Loucy (cell line): ENCODE measurements at regions not wholly inside any gene's neighbourhood (a gene's known extent, or its start where the extent isn't known, plus 50 kb on each side); places are given as distances from the start of the nearest gene placed in this dataset.

ENCODE experiments used
- EZH2phosphoT487 ChIP-seq: fragments of 200-600 bp; IDR thresholded peaks from 2 replicates; pipeline ENCODE4 v1.6.1; 2018; ENCODE audit warnings: antibody characterized with exemption, mild to moderate bottlenecking, moderate library complexity, borderline replicate concordance
- TF ChIP-seq, protein P1 (sequence below): fragments of 200-600 bp; sonication (generic); conservative IDR thresholded peaks from 2 replicates; pipeline ENCODE4 v1.5.1; 2014; ENCODE audit warnings: mild to moderate bottlenecking, antibody characterized with exemption, low read length

DNA sequence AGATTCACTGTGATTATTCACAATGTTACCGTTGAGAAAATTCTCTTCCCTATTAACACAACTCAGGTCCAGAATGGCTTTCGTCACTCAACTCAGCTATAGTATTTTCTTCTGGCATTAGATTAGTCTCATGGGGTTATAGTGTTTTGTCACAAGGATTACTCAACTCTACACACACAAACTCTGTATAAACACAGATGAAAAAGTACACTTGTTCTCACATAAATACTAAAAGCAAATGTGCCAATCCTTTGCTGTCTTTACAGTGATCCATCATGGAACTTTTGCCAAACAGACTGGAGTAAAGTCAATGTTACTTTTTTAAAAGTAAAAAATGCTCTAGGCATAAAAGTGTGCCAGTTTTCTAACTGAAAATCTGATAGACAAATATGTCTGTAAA is 267.6 kb downstream of the RBM43 start:
- TF ChIP-seq, protein P1, sequence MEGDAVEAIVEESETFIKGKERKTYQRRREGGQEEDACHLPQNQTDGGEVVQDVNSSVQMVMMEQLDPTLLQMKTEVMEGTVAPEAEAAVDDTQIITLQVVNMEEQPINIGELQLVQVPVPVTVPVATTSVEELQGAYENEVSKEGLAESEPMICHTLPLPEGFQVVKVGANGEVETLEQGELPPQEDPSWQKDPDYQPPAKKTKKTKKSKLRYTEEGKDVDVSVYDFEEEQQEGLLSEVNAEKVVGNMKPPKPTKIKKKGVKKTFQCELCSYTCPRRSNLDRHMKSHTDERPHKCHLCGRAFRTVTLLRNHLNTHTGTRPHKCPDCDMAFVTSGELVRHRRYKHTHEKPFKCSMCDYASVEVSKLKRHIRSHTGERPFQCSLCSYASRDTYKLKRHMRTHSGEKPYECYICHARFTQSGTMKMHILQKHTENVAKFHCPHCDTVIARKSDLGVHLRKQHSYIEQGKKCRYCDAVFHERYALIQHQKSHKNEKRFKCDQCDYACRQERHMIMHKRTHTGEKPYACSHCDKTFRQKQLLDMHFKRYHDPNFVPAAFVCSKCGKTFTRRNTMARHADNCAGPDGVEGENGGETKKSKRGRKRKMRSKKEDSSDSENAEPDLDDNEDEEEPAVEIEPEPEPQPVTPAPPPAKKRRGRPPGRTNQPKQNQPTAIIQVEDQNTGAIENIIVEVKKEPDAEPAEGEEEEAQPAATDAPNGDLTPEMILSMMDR = no peak
- TF ChIP-seq EZH2phosphoT487 = no peak
